Endothelial cell of umbilical vein (primary cell): ENCODE measurements at regions not wholly inside any gene's neighbourhood (a gene's known extent, or its start where the extent isn't known, plus 50 kb on each side); places are given as distances from the start of the nearest gene placed in this dataset.

Source experiments
- BruUV-seq: library from RNA; stranded (reverse); fragments of 400-500 nt; replicated peaks from 2 replicates; lab custom pipeline; 2021; lab: Mats Ljungman, UMichigan
- CTCF ChIA-PET: fragments of 300-600, 350-600 bp; sonication (Branson Sonifier 250); formaldehyde crosslinking; loops from one replicate; lab custom pipeline; 2021; ENCODE audit warnings: antibody characterized with exemption, inconsistent platforms; lab: Charles Lee
- POLR2A ChIA-PET: fragments of 300-600, 350-600 bp; sonication (Branson Sonifier 250); formaldehyde crosslinking; loops from one replicate; lab custom pipeline; 2021; ENCODE audit warnings: antibody characterized with exemption, inconsistent platforms; lab: Charles Lee
- DNase-seq: peaks from one replicate; pipeline ENCODE4 v3.0.0-alpha.2; 2011; ENCODE audit warnings: low read depth, low spot score
- FAIRE-seq: peaks from 2 replicates; lab custom pipeline; 2011; peaks lifted over from hg19 to GRCh38; lab: Jason Lieb, UNC
- H2AFZ ChIP-seq: 2 replicates; pipeline ENCODE4 v1.6.0; 2012; ENCODE audit warnings: low read depth, low read length, control low read depth, inconsistent platforms
- H3K27ac ChIP-seq: 2 replicates; pipeline ENCODE4 v1.5.1; 2011; ENCODE audit warnings: low read depth, mild to moderate bottlenecking, control low read depth, low read length, moderate library complexity; ENCODE audit not compliant: insufficient read depth
- H3K27me3 ChIP-seq, 2 experiments: 2 replicates each; pipeline versions ENCODE4 v1.6.0 to v1.6.1; 2011; ENCODE audit warnings: low read length in 2 of 2, mixed read lengths in 1 of 2; ENCODE audit not compliant: control insufficient read depth in 2 of 2, insufficient read depth in 2 of 2
- H3K36me3 ChIP-seq, 2 experiments: 2 replicates in 1 of 2; 3 replicates in 1 of 2; pipeline ENCODE4 v1.5.1; 2011; ENCODE audit warnings: low read length in 2 of 2, mild to moderate bottlenecking in 1 of 2, moderate library complexity in 1 of 2; ENCODE audit not compliant: control insufficient read depth in 2 of 2, insufficient read depth in 2 of 2; ENCODE audit errors: extremely low read depth in 1 of 2
- H3K4me1 ChIP-seq: 3 replicates; pipeline ENCODE4 v1.5.1; 2011; ENCODE audit warnings: mild to moderate bottlenecking, low read length; ENCODE audit not compliant: control insufficient read depth, insufficient read depth; ENCODE audit errors: extremely low read depth
- H3K4me2 ChIP-seq: 2 replicates; pipeline ENCODE4 v1.6.1; 2011; ENCODE audit warnings: low read length, control low read depth, mixed read lengths; ENCODE audit not compliant: insufficient read depth
- H3K4me3 ChIP-seq, 3 experiments: fragments of 200-600 bp in 1 of 3; sonication (generic), shearing (Covaris generic) in 1 of 3; replicated peaks in 1 of 3; 2 replicates each; pipeline ENCODE4 v1.5.1; 2011 to 2016; ENCODE audit warnings: control low read depth in 3 of 3, low read length in 3 of 3, mild to moderate bottlenecking in 2 of 3, inconsistent platforms in 1 of 3, low read depth in 1 of 3, moderate library complexity in 1 of 3; ENCODE audit not compliant: insufficient read depth in 1 of 3
- H3K79me2 ChIP-seq: 2 replicates; pipeline ENCODE4 v1.6.0; 2012; ENCODE audit warnings: low read length, inconsistent platforms; ENCODE audit not compliant: control insufficient read depth, insufficient read depth
- H3K9ac ChIP-seq: replicated peaks from 2 replicates; pipeline ENCODE3; 2011; ENCODE audit warnings: low read length, control low read depth; ENCODE audit not compliant: insufficient read depth; ENCODE audit errors: extremely low read depth
- H3K9me1 ChIP-seq: replicated peaks from 3 replicates; pipeline ENCODE4 v1.6.0; 2011; ENCODE audit warnings: mild to moderate bottlenecking, low read length; ENCODE audit not compliant: control insufficient read depth, insufficient read depth; ENCODE audit errors: extremely low read depth
- H3K9me3 ChIP-seq: replicated peaks from 2 replicates; pipeline ENCODE4 v1.5.1; 2012; ENCODE audit warnings: low read length, inconsistent platforms; ENCODE audit not compliant: control insufficient read depth, insufficient read depth
- H4K20me1 ChIP-seq: replicated peaks from 2 replicates; pipeline ENCODE3; 2011; ENCODE audit warnings: mild to moderate bottlenecking, low read length; ENCODE audit not compliant: control insufficient read depth, insufficient read depth; ENCODE audit errors: extremely low read depth
- CTCF ChIP-seq, 2 donors: IDR thresholded peaks; 1 replicate in 1 of 2; 2 replicates in 1 of 2; pipeline ENCODE4 v1.5.1; 2011; ENCODE audit warnings: low read length in 2 of 2, mild to moderate bottlenecking in 2 of 2, moderate library complexity in 2 of 2, control low read depth in 1 of 2, inconsistent platforms in 1 of 2, low read depth in 1 of 2; ENCODE audit not compliant: insufficient read depth in 1 of 2; ENCODE audit errors: extremely low read depth in 1 of 2
- EZH2 ChIP-seq: IDR thresholded peaks from 2 replicates; pipeline ENCODE4 v1.6.1; 2012; ENCODE audit warnings: borderline replicate concordance, low read depth, mild to moderate bottlenecking, moderate library complexity, low read length, inconsistent platforms; ENCODE audit not compliant: severe bottlenecking
- FOS ChIP-seq: IDR thresholded peaks from 2 replicates; pipeline ENCODE4 v1.6.1; 2011; ENCODE audit warnings: mild to moderate bottlenecking, low read length, moderate library complexity, borderline replicate concordance; ENCODE audit not compliant: insufficient read depth
- GATA2 ChIP-seq: IDR thresholded peaks from 2 replicates; pipeline ENCODE4 v1.7.0; 2011; ENCODE audit warnings: low read depth, mild to moderate bottlenecking, moderate library complexity, mixed read lengths, low read length; ENCODE audit not compliant: insufficient read length, insufficient read depth
- JUN ChIP-seq: IDR thresholded peaks from 2 replicates; pipeline ENCODE4 v1.6.1; 2011; ENCODE audit warnings: borderline replicate concordance, low read depth; ENCODE audit not compliant: insufficient read length, insufficient read depth
- MAX ChIP-seq: IDR thresholded peaks from 2 replicates; pipeline ENCODE4 v1.6.1; 2011; ENCODE audit not compliant: insufficient read depth, insufficient read length
- MYC ChIP-seq: IDR thresholded peaks from one replicate; pipeline ENCODE4 v1.6.1; 2011; ENCODE audit warnings: mild to moderate bottlenecking, low read depth, low read length
- POLR2A ChIP-seq: IDR thresholded peaks from 2 replicates; pipeline ENCODE4 v1.6.1; 2012; ENCODE audit warnings: low read depth, mild to moderate bottlenecking, control low read depth, low read length
- POLR2AphosphoS5 ChIP-seq: IDR thresholded peaks from 2 replicates; pipeline ENCODE4 v1.6.1; 2012; ENCODE audit warnings: low read depth, mild to moderate bottlenecking, control low read depth, low read length, moderate library complexity; ENCODE audit not compliant: insufficient read depth
- dilution Hi-C: fragments of 300-500 bp; cut with MboI; formaldehyde crosslinking; loops from one replicate; pipeline ENCODE4 v1.15.0; 2019; ENCODE audit warnings: low sequenced_read_pairs; ENCODE audit not compliant: extremely low pct_ligation_motif_present
- intact Hi-C: fragments of 100-400 bp; cut with micrococcal nuclease; formaldehyde crosslinking; loops from one replicate; pipeline ENCODE4 v1.10.0; 2022

DNA sequence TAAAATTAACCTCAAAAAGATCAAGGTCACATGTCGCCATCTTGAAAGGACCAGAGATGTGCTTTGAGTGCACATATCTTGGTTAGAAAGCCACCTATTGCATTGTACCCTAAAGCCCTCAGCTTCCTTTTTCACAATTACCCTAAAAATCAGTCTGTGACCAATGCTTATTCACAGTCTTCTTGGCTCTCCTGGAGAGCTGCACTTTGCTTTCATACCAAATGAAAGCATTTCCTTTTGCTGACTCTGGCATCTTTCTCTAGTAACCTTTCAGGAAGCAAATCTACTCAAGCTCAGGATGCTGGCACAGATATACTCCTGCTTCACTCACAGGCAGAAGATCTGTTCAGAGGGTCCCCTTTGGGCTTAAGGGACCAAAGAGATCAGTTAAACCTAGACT is 160.7 kb upstream of the PUM3 start:
- POLR2A ChIA-PET = no interaction called here
- dilution Hi-C loops = no loop called here

GRCh38 chr9:3001311-3001710 is 157.4 kb upstream of the PUM3 start:
- Histone ChIP-seq H3K4me2 (no peak overlapping the region), H3K27me3 (no peaks in the 10 kb centered on the region), H3K36me3 (no peaks in the 10 kb centered on the region), H3K9me3 (no peaks in the 10 kb centered on the region), H3K4me3 (no peak overlapping the region), H3K9me1 (no peaks in the 10 kb centered on the region), H3K27ac (no peak overlapping the region), H3K4me1 (no peaks in the 10 kb centered on the region), H2AFZ (no peak overlapping the region), H3K9ac (no peak overlapping the region), H3K79me2 (no peaks in the 10 kb centered on the region), H4K20me1 (no peaks in the 10 kb centered on the region)
- POLR2A ChIA-PET = no interaction called here
- BruUV-seq = no TSS peak
- CTCF ChIA-PET = no interaction called here
- no peak for DNase-seq
- intact Hi-C loops = no loop called here
- dilution Hi-C loops = no loop called here
- no peak for FAIRE-seq
- TF ChIP-seq POLR2A = no peak
- no peak for TF ChIP-seq MYC
- no peak for TF ChIP-seq CTCF (IDR thresholded peaks at IDR 0.05; ENCODE audit: extremely low read depth in 1 of 2, insufficient read depth in 1 of 2, low read depth in 1 of 2, low read length in 2 of 2)
- no peak for TF ChIP-seq POLR2AphosphoS5
- no peak for TF ChIP-seq JUN
- no peak for TF ChIP-seq FOS
- no peak for TF ChIP-seq MAX
- TF ChIP-seq GATA2 = no peak
- no peak for TF ChIP-seq EZH2

More for the DNA sequence above, 160.7 kb upstream of the PUM3 start:
- no peaks in the 10 kb centered on the region for H3K36me3 ChIP-seq
- DNase-seq = no peak
- no peak overlapping the region for H3K4me2 ChIP-seq
- FAIRE-seq = no peak
- no peak overlapping the region for H3K27ac ChIP-seq
- intact Hi-C loops = no loop called here
- H3K9ac ChIP-seq = no peak overlapping the region
- H2AFZ ChIP-seq = no peak overlapping the region
- no peaks in the 10 kb centered on the region for H4K20me1 ChIP-seq
- no peaks in the 10 kb centered on the region for H3K4me1 ChIP-seq
- TF ChIP-seq POLR2A = no peak
- TF ChIP-seq CTCF (IDR thresholded peaks at IDR 0.05; ENCODE audit: extremely low read depth in 1 of 2, insufficient read depth in 1 of 2, low read depth in 1 of 2, low read length in 2 of 2) = no peak
- no peak for TF ChIP-seq FOS
- TF ChIP-seq MYC = no peak
- CTCF ChIA-PET = no interaction called here
- no peaks in the 10 kb centered on the region for H3K9me3 ChIP-seq
- H3K79me2 ChIP-seq = no peaks in the 10 kb centered on the region
- H3K4me3 ChIP-seq = no peak overlapping the region
- BruUV-seq = no TSS peak
- no peaks in the 10 kb centered on the region for H3K27me3 ChIP-seq
- no peaks in the 10 kb centered on the region for H3K9me1 ChIP-seq
